ENCODE measurements at regions not wholly inside any gene's neighbourhood (a gene's known extent, or its start where the extent isn't known, plus 50 kb on each side); places are given as distances from the start of the nearest gene placed in this dataset.

DNA sequence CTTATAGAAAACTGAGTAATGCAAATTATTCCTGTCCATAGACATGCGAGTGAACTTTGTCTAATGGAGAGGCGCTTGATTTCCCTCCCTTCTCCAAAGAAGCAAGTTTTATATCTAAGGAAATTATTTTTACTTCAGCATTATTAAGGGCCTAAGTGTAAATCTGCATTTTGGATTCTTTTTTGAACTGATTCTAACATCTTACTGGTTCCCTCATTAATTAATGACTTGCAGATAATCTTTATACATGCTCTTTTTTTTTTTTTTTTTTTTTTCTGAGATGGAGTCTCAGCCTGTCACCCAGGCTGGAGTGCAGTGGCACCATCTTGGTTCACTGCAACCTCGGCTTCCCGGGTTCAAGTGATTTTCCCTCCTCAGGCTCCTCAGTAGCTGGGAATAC is 209.5 kb downstream of the TLE4 start:
- TF ChIP-seq, protein P1, sequence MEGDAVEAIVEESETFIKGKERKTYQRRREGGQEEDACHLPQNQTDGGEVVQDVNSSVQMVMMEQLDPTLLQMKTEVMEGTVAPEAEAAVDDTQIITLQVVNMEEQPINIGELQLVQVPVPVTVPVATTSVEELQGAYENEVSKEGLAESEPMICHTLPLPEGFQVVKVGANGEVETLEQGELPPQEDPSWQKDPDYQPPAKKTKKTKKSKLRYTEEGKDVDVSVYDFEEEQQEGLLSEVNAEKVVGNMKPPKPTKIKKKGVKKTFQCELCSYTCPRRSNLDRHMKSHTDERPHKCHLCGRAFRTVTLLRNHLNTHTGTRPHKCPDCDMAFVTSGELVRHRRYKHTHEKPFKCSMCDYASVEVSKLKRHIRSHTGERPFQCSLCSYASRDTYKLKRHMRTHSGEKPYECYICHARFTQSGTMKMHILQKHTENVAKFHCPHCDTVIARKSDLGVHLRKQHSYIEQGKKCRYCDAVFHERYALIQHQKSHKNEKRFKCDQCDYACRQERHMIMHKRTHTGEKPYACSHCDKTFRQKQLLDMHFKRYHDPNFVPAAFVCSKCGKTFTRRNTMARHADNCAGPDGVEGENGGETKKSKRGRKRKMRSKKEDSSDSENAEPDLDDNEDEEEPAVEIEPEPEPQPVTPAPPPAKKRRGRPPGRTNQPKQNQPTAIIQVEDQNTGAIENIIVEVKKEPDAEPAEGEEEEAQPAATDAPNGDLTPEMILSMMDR (IDR thresholded peaks at IDR 0.05), result no peak
- TF ChIP-seq POLR2A (IDR thresholded peaks at IDR 0.05), result no peak

Measured in body of pancreas (tissue), 4 donors.